Transverse colon (tissue), 4 donors: ENCODE measurements at regions not wholly inside any gene's neighbourhood (a gene's known extent, or its start where the extent isn't known, plus 50 kb on each side); places are given as distances from the start of the nearest gene placed in this dataset.

Experiments used
- CTCF ChIP-seq, 5 experiments: fragments of 200-600 bp in 3 of 5; fragments of 450-650 bp in 2 of 5; sonication (generic) in 3 of 5; IDR thresholded peaks; 1 replicate in 2 of 5; 2 replicates in 3 of 5; pipeline ENCODE4 v1.5.1; 2016 to 2017; ENCODE audit warnings: antibody characterized with exemption in 5 of 5, inconsistent platforms in 3 of 5, mild to moderate bottlenecking in 2 of 5, moderate library complexity in 1 of 5
- POLR2A ChIP-seq: fragments of 450-650 bp; IDR thresholded peaks from one replicate; pipeline ENCODE4 v1.6.1; 2016; ENCODE audit warnings: antibody characterized with exemption, mild to moderate bottlenecking, moderate library complexity
- POLR2AphosphoS5 ChIP-seq, 3 donors: sonication (generic); formaldehyde crosslinking; IDR thresholded peaks; one replicate each; pipeline ENCODE4 v1.6.1; 2016; ENCODE audit warnings: antibody characterized with exemption in 3 of 3

DNA sequence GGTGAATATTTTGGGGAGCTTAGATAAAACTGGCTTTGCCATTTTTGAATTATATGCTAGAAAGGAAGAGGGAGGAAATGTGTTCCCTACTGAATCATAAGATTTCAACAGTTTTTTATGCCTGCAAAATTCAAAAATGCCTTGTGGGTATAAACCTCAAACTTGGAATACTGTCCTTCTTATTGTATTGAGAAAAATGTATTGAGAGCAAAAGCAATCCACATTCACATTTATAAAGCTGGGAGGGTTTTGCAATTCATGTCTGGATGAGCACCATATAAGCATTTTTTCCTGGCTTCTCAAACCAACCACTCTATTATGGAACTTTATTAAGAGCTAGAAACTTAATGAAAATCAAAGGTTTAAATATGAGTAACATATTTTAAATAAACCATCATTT lies 289.8 kb downstream of the PCDH7 start:
- TF ChIP-seq POLR2A (no peak), CTCF (IDR thresholded peaks at IDR 0.05) (no peak), POLR2AphosphoS5 (IDR thresholded peaks at IDR 0.05) (no peak)
